Osteoblast (primary cell): ENCODE measurements at regions not wholly inside any gene's neighbourhood (a gene's known extent, or its start where the extent isn't known, plus 50 kb on each side); places are given as distances from the start of the nearest gene placed in this dataset.

Experiments
- DNase-seq: peaks from one replicate; pipeline ENCODE4 v3.0.0; 2011; ENCODE audit warnings: low spot score, mixed read lengths; ENCODE audit not compliant: insufficient read length; ENCODE audit errors: missing footprints
- H2AFZ ChIP-seq: 2 replicates; pipeline ENCODE4 v1.6.0; 2011; ENCODE audit warnings: mild to moderate bottlenecking, low read length
- H3K27ac ChIP-seq: 2 replicates; pipeline ENCODE4 v1.5.1; 2011; ENCODE audit warnings: mild to moderate bottlenecking, low read depth, low read length, moderate library complexity
- H3K27me3 ChIP-seq: 2 replicates; pipeline ENCODE4 v1.6.0; 2012; ENCODE audit warnings: mild to moderate bottlenecking, control low read depth, inconsistent platforms, low read length, moderate library complexity; ENCODE audit not compliant: insufficient read depth
- H3K36me3 ChIP-seq: 2 replicates; pipeline ENCODE4 v1.5.1; 2011; ENCODE audit warnings: mild to moderate bottlenecking, low read length, control low read depth, moderate library complexity; ENCODE audit not compliant: insufficient read depth
- H3K4me1 ChIP-seq: 2 replicates; pipeline ENCODE4 v1.5.1; 2011; ENCODE audit warnings: mild to moderate bottlenecking, low read length, control low read depth, moderate library complexity; ENCODE audit not compliant: insufficient read depth
- H3K4me2 ChIP-seq: 2 replicates; pipeline ENCODE4 v1.6.0; 2011; ENCODE audit warnings: mild to moderate bottlenecking, low read length; ENCODE audit not compliant: insufficient read depth
- H3K4me3 ChIP-seq: fragments of 200-600 bp; sonication (generic); 3 replicates; pipeline ENCODE4 v1.5.1; 2012; ENCODE audit warnings: mild to moderate bottlenecking, low read length, inconsistent platforms; ENCODE audit not compliant: insufficient read depth
- H3K79me2 ChIP-seq: 2 replicates; pipeline ENCODE4 v1.6.0; 2012; ENCODE audit warnings: mild to moderate bottlenecking, low read length, control low read depth, inconsistent platforms; ENCODE audit not compliant: insufficient read depth
- H3K9me3 ChIP-seq: 2 replicates; pipeline ENCODE4 v1.5.1; 2011; ENCODE audit warnings: low read depth, low read length, control low read depth
- H4K20me1 ChIP-seq: 2 replicates; pipeline ENCODE4 v1.6.0; 2012; ENCODE audit warnings: mild to moderate bottlenecking, low read length, control low read depth; ENCODE audit not compliant: insufficient read depth
- CTCF ChIP-seq: IDR thresholded peaks from 2 replicates; pipeline ENCODE4 v1.5.1; 2011; ENCODE audit warnings: mild to moderate bottlenecking, low read depth, low read length, moderate library complexity; ENCODE audit errors: extremely low read depth

DNA sequence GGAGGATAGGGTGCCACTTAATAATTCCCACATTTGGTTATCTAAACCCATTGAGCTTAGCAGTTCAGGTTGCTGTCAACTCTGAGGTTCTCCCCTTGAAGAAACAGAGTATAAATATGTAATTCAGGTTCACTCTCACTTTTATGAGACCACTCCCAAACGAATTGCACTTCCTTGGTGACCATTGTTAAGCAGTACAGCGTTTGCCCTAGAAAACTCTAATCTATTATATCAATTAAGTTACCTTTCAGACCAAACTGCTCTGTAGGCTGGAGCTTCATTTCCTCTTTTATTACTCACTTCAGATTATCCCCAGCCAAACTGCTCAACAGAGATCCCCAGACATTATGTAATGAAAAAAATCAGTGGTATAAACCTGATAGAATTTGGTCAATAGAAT, 1317.0 kb upstream of the ACO1 start:
- no peak for DNase-seq
- no peaks in the 10 kb centered on the region for H3K27me3 ChIP-seq
- H3K36me3 ChIP-seq: no peaks in the 10 kb centered on the region
- H3K4me3 ChIP-seq: no peak overlapping the region
- H3K79me2 ChIP-seq: no peaks in the 10 kb centered on the region
- H3K4me1 ChIP-seq: no peaks in the 10 kb centered on the region
- TF ChIP-seq CTCF: no peak
- H2AFZ ChIP-seq: no peak overlapping the region
- no peak overlapping the region for H3K4me2 ChIP-seq
- no peak overlapping the region for H3K27ac ChIP-seq
- H4K20me1 ChIP-seq: no peaks in the 10 kb centered on the region
- no peaks in the 10 kb centered on the region for H3K9me3 ChIP-seq

DNA sequence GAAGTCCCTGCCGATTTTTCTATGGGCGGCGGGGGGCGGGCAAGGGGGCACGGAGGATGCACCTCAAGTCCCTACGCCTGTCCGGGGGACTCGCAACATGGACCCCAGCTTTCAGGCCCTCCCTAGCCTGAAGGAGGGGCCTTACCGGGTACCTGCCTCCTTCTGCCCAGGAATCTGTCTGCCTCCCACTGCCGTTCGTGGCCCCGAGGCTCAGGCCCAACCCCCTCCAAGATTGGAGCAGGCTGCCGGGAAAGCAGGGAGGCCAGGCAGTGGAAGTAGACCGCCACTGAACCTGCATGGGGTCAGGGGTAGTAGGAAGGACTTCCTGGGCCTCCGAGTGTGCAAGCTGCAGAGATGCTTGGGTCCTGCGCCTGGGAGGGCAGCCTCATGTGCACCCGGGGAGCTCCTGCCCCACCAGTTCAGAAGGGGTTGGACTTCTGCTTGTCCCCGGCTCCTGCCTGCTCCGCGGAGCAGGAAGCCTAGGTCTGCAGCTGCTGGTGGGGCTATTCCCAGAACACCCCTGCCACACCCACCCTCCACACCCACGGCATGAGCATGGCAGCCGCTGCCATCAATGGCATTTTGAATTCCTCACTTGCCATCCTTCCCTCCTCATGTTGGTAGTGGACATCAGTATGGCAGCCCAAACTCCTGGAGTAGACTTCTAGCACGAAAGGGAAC, 1312.7 kb upstream of the ACO1 start:
- Histone ChIP-seq H2AFZ (no peak overlapping the region), H3K4me3 (no peak overlapping the region), H3K27me3 (no peaks in the 10 kb centered on the region), H3K27ac (no peak overlapping the region), H4K20me1 (no peaks in the 10 kb centered on the region), H3K4me2 (no peak overlapping the region), H3K36me3 (no peaks in the 10 kb centered on the region), H3K9me3 (no peaks in the 10 kb centered on the region), H3K4me1 (no peaks in the 10 kb centered on the region), H3K79me2 (no peaks in the 10 kb centered on the region)
- TF ChIP-seq CTCF: no peak
- DNase-seq: no peak

DNA sequence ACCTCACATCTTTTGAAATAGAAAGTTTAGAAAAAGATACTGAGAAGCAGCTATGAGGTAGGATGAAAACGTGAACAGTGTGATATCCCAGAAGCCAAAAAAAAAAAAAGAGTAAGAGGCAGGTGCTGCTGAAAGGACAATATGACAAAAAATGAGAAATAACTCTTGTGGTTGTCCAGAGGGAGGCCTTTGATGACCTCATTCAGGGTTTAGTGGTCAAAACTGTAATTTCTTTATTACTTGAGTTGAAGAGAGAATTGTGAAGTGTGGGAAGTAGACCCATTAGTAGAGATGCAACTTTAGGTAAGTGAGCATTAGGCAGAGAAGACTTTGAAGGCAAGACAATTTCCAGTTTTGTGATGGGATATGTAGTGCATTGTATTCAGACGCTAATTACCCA, 1306.3 kb upstream of the ACO1 start:
- DNase-seq: no peak
- TF ChIP-seq CTCF: no peak
- Histone ChIP-seq H3K4me3 (no peak overlapping the region), H3K79me2 (no peaks in the 10 kb centered on the region), H3K4me1 (no peaks in the 10 kb centered on the region), H3K27me3 (no peaks in the 10 kb centered on the region), H4K20me1 (no peaks in the 10 kb centered on the region), H3K4me2 (no peak overlapping the region), H2AFZ (no peak overlapping the region), H3K9me3 (no peaks in the 10 kb centered on the region), H3K27ac (no peak overlapping the region), H3K36me3 (no peaks in the 10 kb centered on the region)

- no peaks in the 10 kb centered on the region for H3K9me3 ChIP-seq
- H3K27me3 ChIP-seq: no peaks in the 10 kb centered on the region
- DNase-seq: no peak
- H4K20me1 ChIP-seq: no peaks in the 10 kb centered on the region
- TF ChIP-seq CTCF: no peak
- H3K4me2 ChIP-seq: no peak overlapping the region
- no peaks in the 10 kb centered on the region for H3K79me2 ChIP-seq
- H3K4me3 ChIP-seq: no peak overlapping the region
- no peak overlapping the region for H2AFZ ChIP-seq
- H3K4me1 ChIP-seq: no peaks in the 10 kb centered on the region
- H3K27ac ChIP-seq: no peak overlapping the region
- no peaks in the 10 kb centered on the region for H3K36me3 ChIP-seq
Observed at GRCh38 chr9:31084350-31084749, 1300.1 kb upstream of the ACO1 start.
